ENCODE measurements at regions not wholly inside any gene's neighbourhood (a gene's known extent, or its start where the extent isn't known, plus 50 kb on each side); places are given as distances from the start of the nearest gene placed in this dataset.
A peak's percentile ranks its signal among the peaks of the same experiment; 100 is the strongest.

DNA sequence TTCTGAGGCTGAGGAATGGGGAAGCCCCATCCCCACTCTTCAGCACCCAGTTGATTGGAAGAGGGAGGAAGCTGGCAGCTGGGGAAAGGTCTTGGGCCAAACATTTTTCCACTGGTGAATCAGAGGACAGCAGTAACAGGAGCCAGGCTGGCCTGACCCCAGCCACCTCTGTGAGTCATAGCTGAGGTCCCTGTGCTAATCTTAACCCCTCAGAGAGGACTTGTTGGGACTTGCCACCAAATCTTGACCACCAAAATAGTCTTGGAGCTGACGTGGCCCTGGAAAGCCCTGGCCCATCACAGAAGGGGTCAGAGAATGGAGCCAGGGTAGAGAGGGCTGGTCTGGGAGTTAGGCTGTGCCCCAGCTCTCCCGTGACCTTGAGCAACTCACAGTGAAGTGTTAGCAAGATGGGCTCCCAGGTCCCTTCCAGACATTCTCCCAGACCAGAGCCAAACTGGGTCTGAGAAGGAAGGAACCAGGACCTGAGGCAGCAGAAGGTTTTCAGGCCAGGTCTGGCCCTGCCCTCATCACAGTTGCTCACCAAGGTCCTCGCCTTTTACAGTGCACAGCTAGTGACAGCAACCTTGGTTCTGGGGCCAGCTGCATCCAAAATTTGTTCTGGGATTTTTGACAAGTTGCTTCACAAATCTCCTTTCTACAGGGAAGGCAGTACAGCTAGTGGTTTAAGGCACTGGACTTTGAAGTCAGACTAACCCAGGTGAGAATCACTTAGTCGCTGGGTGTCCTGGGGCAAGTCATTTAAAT is 266.6 kb downstream of the CYP26B1 start (continued):
- TF ChIP-seq RXRA (IDR thresholded peaks at IDR 0.05; ENCODE audit: borderline replicate concordance, low read depth) (peak; percentile 93), MXI1 (IDR thresholded peaks at IDR 0.05; ENCODE audit: low read depth, low read length) (no peak), YY1 (IDR thresholded peaks at IDR 0.05; ENCODE audit: low read depth) (no peak), EP300 (IDR thresholded peaks at IDR 0.05; ENCODE audit: borderline replicate concordance in 1 of 2, low read depth in 1 of 2, low read length in 1 of 2) (peak in 1 of 2 experiments; percentile 70; a peak in 2 of 4 replicates), FOSL2 (IDR thresholded peaks at IDR 0.05; ENCODE audit: borderline replicate concordance, low read depth) (peak; percentile 66), CHD2 (IDR thresholded peaks at IDR 0.05; ENCODE audit: low read length, partially characterized antibody) (no peak), MAX (IDR thresholded peaks at IDR 0.05; ENCODE audit: low read depth) (no peak), ELF1 (IDR thresholded peaks at IDR 0.05) (no peak), JUND (IDR thresholded peaks at IDR 0.05) (peak; percentile 66), POLR2AphosphoS5 (IDR thresholded peaks at IDR 0.05; ENCODE audit: low read depth, low read length) (no peak)
- TF ChIP-seq, protein P1, sequence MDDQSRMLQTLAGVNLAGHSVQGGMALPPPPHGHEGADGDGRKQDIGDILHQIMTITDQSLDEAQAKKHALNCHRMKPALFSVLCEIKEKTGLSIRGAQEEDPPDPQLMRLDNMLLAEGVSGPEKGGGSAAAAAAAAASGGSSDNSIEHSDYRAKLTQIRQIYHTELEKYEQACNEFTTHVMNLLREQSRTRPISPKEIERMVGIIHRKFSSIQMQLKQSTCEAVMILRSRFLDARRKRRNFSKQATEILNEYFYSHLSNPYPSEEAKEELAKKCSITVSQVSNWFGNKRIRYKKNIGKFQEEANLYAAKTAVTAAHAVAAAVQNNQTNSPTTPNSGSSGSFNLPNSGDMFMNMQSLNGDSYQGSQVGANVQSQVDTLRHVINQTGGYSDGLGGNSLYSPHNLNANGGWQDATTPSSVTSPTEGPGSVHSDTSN (IDR thresholded peaks at IDR 0.05): peak; percentile 31; the same call in 1 of the 2 replicates

DNA sequence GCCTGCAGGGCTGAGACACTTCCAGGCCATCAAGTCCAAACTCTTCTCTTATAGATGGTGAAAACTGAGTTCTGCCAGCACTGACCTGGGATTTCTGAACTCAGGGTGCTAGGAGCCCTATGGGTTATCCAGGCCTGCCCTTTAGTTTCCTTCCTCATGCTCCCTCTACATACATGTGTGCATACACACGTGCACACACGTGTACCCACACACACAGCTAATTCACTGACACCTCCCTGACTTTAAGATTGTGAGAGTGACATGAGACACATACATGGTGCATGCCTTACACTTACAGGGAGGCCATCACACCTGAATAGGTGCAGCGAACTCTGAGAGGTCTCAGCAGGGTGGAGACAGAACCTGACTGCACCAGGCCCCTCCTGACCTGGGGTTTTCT is 267.4 kb downstream of the CYP26B1 start:
- no peaks in the 10 kb centered on the region for H3K27me3 ChIP-seq (ENCODE audit: insufficient read depth)
- WGBS (ENCODE audit: low lambda C conversion rate): 41% methylated on average over 3 of the region's 3 CpGs

More for the DNA sequence above, 267.4 kb downstream of the CYP26B1 start:
- no peak for DNase-seq
- ChIA-PET CTCF (interaction anchor here (0.9 to 2.1 kb wide), 5 partner anchors 10 to 270 kb away, joined by 3 to 8 read pairs (median 6); no protein-coding TSS in a partner anchor), POLR2A (no interaction called here)
- Histone ChIP-seq H3K36me3 (replicated peaks in 1 of 2; ENCODE audit: control insufficient read depth in 1 of 2, insufficient read depth in 2 of 2, low read length in 1 of 2) (no peaks in the 10 kb centered on the region), H3K27ac (ENCODE audit: low read depth in 2 of 2, low read length in 1 of 2) (no peak overlapping the region; a peak in 1 of 4 replicates), H3K4me3 (ENCODE audit: low read depth in 2 of 2, low read length in 1 of 2) (no peak overlapping the region), H3K9me3 (no peaks in the 10 kb centered on the region), H3K9ac (no peak overlapping the region), H3K4me1 (ENCODE audit: control insufficient read depth in 1 of 2, insufficient read depth in 2 of 2, low read depth in 1 of 2, low read length in 1 of 2) (peaks cover 35% of the 10 kb centered on the region in 2 experiments), H3K9me2 (no peaks in the 10 kb centered on the region), H3K4me2 (no peak overlapping the region), H3F3A (replicated peaks; ENCODE audit: insufficient read depth) (no peaks in the 10 kb centered on the region), H3K79me2 (ENCODE audit: insufficient read depth) (no peaks in the 10 kb centered on the region), H4K20me1 (ENCODE audit: insufficient read depth) (no peaks in the 10 kb centered on the region), H2AFZ (ENCODE audit: low read depth) (no peak overlapping the region)
- TF ChIP-seq, protein P2, sequence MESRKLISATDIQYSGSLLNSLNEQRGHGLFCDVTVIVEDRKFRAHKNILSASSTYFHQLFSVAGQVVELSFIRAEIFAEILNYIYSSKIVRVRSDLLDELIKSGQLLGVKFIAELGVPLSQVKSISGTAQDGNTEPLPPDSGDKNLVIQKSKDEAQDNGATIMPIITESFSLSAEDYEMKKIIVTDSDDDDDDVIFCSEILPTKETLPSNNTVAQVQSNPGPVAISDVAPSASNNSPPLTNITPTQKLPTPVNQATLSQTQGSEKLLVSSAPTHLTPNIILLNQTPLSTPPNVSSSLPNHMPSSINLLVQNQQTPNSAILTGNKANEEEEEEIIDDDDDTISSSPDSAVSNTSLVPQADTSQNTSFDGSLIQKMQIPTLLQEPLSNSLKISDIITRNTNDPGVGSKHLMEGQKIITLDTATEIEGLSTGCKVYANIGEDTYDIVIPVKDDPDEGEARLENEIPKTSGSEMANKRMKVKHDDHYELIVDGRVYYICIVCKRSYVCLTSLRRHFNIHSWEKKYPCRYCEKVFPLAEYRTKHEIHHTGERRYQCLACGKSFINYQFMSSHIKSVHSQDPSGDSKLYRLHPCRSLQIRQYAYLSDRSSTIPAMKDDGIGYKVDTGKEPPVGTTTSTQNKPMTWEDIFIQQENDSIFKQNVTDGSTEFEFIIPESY (IDR thresholded peaks at IDR 0.05; ENCODE audit: borderline replicate concordance, low read depth): no peak
- TF ChIP-seq, protein P1 (IDR thresholded peaks at IDR 0.05): no peak
- TF ChIP-seq GABPA (IDR thresholded peaks at IDR 0.05; ENCODE audit: low read depth): no peak
- no peak for TF ChIP-seq FOSL2 (IDR thresholded peaks at IDR 0.05; ENCODE audit: borderline replicate concordance, low read depth)
- TF ChIP-seq, protein P3, sequence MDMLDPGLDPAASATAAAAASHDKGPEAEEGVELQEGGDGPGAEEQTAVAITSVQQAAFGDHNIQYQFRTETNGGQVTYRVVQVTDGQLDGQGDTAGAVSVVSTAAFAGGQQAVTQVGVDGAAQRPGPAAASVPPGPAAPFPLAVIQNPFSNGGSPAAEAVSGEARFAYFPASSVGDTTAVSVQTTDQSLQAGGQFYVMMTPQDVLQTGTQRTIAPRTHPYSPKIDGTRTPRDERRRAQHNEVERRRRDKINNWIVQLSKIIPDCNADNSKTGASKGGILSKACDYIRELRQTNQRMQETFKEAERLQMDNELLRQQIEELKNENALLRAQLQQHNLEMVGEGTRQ (IDR thresholded peaks at IDR 0.05; ENCODE audit: borderline replicate concordance, low read depth, low read length): no peak

Data from SK-N-SH (cell line).